Stimulated activated CD8-positive, alpha-beta memory T cell treated with anti-CD3 and anti-CD28 coated beads, Interleukin-4, amount 100 ng/mL, for 24 hours (primary cell): ENCODE measurements at regions not wholly inside any gene's neighbourhood (a gene's known extent, or its start where the extent isn't known, plus 50 kb on each side); places are given as distances from the start of the nearest gene placed in this dataset.
"Not testable (repeated sequence)": the region's sequence is repeated elsewhere in the genome, so short reads cannot be mapped to it uniquely, and the experiment has no call there.

Source experiments
- DNase-seq: peaks from one replicate; pipeline ENCODE4 v3.0.0-alpha.2; 2020; ENCODE audit warnings: low read depth

DNA sequence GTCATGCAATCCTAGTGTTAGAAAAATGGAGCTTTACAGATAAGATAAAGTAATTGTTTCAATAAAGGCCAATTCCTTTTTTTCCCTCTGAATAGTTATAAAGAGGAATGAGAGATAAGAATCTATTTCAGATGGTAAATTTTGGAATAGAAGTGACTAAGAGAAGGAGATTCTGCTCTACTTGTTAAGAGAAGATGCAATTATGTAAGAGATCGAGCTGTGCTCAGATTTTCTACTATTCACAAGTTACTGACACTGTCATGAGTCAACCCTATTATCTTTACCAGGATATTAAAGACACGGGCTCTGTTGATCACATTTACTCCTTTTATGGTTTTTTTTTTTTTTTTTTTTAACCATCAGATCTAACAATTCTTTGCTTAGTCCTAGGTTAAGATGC is 511.3 kb downstream of the ARL4A start:
- DNase-seq = no peak

DNA sequence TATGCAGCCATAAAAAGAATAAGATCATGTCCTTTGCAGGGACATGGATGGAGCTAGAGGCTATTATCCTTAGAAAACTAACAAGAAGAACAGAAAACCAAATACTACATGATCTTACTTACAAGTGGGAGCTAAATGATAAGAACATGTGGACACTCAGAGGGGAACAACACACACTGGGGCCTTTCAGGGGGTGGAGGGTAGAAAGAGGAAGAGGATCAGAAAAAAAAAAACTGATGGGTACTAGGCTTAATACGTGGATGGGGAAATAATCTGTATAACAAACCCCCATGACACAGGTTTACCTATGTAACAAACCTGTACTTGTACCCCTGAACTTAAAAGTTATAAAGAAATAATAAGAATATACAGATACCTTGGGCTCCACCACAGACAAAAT is 514.2 kb downstream of the ARL4A start:
- no peak for DNase-seq

DNA sequence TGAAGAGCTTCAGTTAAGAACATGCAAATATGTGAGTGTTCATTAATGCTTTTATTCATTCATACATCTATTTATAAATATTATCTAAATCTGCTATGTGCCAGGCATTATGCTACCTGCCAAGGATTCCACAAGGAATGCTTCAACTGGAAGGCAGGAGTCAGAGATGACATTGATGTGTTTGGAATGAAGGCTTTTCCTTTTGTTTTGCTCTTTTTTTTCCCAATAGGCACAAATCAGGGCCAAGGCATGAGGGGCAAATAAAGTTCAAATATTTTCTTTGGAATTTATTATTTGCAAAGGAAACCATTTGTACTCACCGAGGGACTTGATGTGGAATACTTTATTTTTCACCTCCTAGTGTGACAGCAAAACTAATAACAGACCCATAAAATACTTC is 530.3 kb downstream of the ARL4A start:
- no peak for DNase-seq

DNA sequence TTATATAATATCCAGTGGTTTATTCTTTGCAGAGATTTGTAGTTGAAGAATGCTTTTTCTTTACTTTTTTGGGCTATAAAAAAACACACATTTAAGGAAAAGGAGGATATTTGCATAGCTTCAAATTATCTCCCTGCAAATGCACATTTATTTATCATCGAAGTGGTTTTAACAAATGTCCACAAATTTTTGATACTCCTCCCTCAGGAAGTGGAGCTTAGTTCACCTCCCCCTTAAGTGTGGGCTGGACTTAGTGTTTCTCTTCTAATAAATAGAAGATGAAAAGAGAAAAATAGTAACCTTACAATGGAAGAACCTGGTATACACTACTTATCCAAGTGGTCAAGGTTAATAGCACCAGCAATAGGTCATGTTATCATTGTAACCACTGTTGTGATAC is 537.6 kb downstream of the ARL4A start:
- DNase-seq = no peak

DNA sequence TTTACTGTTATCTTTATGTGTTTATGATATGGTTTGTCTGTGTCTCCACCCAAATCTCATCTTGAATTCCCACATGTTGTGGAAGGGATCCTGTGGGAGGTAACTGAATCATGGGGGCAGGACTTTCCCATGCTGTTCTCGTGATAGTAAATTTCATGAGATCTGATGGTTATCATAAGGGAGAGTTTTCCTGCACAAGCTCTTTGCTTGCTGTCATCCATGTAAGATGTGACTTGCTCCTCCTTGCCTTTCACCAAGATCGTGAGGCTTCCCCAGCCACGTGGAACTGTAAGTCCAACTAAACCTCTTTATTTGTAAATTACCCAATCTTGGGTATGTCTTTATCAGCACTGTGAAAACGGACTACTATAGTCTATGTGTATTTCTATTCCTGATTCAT is 539.0 kb downstream of the ARL4A start:
- DNase-seq = no peak

DNA sequence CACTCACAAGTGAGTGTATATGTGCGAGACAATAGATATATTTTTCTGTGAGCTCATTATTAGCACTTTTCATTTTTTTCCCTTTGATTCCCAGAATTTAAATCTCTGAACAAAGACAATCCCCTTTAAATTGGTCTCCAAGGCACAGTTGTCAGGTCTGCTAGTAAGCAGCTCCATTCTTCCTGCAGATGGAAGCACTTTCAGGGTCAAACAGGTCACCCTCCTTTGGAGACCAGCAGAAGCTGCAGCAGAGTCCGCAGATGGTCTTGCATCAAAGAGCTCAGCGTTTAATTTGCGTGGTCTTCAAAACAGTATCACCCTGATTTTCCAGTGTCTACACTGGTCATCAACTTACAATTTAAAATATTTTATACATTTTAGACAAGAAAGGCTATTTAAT is 543.8 kb downstream of the ARL4A start:
- no peak for DNase-seq

DNA sequence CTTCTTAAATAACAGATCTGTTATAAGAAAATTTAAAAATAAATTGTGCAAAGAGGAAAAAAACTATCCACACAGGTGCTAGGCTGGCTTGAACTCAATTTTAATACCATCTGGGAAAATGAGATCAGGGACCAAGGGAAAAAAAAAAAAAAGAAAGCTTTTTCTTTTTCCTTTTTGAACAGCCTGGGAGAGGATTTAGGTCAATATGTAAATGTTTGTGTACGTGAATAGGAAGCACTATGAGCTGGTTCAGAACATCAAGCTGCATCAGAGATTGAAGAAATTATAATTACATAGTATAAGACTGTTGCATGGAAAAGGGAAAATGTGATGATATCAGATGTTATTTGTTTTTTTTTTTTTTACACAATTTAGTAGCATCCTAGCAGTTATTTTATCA is 548.0 kb downstream of the ARL4A start:
- DNase-seq = no peak

DNA sequence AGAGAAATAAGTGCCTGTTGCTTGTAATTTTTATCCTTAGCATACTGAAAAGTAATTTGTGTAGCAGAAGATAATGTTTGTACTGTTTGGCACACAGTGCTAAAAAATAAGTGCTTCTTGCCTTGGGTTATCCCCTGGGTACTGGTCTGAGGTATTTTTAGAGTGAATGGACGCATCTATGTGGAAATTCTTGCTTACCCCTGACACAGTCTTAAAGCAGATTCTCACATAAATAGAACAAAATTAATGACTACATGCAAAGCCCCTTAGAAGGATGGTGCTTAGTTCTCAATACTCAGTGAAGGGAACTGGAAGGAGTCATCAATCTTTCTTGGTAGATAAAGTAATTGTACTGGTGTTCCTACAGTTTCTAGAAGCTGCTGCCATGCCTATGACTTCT is 548.6 kb downstream of the ARL4A start:
- no peak for DNase-seq

DNA sequence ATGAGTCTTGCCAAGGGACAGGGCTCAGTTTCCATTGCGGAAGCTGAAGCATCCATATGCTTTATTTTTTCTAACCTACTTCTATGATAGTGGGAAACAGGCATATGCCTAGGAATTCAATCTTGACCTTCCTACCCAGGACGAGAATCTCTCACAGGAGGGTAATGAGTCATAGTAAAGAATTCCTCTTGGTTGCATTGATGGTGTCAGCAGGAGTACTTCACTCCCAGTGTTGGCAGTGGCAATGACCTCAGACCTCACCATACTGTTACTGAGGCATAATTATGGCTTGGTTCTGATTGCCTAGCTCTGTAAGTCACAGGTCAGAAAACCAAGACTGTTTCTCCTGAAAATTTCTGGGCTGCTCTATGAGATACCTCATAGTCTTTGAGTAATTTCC is 552.9 kb downstream of the ARL4A start:
- no peak for DNase-seq

DNA sequence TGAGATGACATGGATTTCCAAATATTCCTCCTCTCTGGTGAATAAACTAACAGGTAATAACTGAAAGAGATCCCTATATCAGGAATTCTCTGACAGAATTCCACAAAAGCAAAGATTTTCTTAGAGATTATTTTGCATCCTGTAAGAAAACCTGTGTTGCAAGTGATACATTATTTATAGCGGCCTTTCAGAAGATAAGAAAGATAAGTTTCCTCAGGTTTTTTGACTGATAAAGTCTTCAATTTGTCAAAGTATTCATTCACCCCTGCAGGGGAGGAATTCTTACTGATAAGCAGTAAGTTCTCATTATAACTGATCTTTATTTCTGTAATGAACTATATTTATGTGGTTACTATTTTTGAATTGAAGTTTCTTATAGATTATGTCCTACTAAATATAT is 554.0 kb downstream of the ARL4A start:
- no peak for DNase-seq

DNA sequence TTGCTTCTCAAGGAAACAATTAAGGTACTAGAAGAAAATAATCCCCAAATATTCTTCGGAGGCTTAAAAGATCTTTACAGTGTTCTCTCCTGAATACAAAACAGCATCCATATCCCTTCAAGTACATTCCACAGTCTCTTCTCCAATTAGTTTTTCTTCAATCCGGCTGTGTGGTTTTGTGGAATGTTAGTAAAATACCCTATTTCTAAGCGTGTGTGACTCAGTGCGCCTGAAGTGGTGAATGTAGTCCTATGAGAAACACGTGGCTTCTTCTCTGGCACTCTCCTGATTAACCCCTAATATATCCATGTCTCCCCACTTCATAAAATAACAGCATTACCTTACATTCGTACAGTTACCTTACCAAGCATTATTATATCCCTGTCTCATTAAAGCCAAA is 570.2 kb downstream of the ARL4A start:
- DNase-seq = no peak

DNA sequence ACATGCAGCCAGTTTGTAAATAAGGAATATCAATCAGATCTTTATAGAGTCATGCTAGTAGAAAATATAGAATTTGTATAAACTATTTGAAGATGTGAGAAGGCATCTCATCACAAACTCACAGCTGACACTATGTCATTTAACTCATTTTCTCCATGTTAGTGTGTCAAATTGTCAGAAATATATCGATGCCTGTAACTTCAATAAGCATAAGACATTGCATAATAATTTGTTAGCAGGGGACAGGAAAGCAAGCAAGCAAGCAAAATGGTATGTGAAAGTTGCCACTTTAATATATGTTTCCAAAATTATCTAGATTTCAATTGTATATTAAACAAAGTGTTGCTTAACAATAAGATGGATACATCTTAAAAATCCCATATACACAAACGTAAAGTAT is 571.0 kb downstream of the ARL4A start:
- no peak for DNase-seq

DNA sequence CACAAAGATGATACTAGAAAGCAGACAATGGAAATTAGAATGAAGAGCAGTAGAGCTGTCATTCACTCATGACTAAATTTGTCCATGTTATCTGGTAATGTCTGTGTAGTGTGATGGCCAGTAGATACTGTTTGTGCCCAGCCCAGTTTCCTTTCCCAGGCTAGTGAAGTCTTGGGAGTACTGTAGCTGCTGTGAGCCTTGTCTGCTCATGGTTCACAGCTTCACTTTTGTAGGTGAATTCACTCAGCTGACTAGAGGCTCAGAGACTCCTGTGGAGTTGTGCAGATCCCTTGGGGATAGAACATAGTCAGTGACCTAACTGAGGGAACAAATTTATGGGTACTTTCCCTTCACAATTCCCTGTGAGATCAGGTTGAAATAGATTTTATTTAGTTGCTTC is 572.5 kb downstream of the ARL4A start:
- DNase-seq = no peak

DNA sequence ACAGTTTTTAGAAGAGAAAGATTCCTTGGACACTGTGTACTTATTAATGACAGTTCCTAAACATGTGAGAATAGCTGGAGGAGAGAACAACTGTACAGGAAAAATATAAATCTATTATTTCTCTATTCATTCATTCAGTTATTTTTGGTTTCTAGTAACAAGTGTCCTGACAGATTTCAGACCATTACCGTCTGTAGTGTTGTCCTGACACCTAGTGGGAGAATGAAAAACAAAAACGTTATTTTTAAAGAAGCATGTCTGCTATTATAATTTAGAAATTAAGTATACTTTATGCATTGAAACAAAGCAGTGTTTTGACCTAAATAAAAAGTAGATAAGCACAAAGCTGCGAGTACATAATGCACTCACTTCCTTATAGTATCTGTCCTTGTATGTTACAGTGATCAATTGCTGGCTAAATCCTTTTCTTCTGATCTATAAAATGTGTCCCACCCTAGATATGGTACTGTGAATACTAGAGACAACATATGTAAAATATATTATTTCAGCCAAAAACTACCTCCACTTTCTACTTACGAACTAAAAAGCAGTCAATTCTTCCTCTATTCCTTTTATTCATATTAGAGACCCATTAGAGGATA is 575.6 kb downstream of the ARL4A start:
- DNase-seq = no peak

DNA sequence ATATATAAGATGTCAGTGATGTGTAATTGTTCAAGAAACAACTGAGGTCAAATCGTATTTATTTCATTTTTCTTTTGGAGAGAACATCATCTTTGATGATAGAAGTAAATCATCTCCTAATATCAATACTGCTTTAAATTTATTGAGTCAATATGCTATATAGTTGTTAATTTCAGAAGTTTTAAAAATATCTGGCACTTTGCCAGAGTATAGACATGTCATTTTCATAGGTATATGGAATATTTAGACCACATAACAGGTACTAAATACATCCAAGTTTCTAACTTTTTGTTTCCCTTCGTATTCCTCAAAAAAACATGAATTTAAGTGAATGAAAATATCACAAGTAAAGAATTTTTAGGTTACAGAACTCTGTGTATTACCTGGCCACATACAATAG is 577.8 kb downstream of the ARL4A start:
- no peak for DNase-seq

DNA sequence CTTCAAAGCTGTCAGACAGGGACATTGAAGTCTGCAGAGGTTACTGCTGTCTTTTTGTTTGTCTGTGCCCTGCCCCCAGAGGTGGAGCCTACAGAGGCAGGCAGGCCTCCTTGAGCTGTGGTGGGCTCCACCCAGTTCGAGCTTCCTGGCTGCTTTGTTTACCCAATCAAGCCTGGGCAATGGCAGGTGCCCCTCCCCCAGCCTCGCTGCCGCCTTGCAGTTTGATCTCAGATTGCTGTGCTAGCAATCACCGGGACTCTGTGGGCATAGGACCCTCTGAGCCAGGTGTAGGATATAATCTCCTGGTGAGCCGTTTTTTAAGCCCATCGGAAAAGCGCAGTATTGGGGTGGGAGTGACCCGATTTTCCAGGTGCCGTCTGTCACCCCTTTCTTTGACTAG is 586.8 kb downstream of the ARL4A start:
- DNase-seq = not testable (repeated sequence)

DNA sequence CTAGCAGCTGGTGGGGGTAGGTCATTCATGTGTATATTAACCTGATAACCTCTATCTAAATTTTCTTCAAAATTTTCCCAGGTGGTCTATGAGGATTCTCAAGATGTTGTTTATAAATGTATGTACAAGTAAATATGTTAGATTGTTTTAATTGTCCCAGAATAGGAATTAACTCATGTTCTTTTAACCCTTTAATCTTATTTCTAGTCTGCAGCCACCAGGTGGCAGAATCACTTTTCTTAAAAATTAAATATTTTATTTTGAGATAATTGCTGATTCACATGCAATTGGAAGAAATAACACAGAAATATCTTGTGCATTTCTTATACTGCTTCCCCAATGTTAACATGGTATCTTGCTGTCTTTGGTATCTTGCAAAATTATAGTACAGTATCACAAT is 589.5 kb downstream of the ARL4A start:
- DNase-seq = no peak

DNA sequence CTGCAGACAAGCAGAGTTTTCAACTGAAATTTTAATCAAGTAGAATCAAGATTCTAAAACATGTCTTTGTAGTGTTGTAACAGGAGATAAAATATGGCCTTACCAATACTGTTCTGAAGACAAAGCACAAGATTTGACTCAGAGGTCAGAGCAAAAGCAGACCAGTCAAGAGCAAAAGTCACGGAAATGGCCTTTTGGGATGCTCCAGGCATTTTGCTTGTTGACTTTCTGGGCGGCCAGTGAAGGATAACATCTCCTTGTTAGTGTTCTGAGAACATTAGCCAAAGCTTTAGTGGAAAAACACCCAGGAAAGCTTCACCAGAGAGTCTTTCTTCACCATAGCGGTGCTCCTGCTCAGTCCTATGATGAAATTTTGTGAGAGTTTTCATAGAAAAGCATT is 590.6 kb downstream of the ARL4A start:
- no peak for DNase-seq

DNA sequence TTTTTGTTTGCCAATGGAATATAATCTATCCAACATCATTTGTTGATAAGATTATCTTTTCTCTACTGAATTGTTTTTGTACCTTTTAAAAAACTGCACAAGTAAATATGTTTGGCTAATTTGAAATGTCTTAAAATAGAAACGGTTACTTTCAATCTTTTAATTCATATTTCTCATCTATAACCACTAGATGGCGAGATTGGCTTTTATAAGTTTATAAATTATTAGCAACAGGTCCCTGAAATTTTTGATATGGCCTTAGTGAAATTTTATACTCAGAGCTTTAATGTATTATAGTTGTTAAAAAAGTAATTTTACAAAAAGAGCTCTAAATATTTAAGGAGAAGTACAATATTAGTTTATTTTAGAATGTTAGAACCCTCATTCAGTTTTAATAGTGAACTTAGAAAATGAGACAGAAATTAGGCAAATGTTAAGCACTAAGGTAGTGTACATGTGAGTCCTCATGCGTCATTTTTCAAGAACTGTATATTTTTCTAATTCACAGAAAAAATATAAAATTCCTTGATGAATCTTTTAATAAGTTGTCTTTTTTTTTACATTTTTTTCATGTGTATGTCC is 592.5 kb downstream of the ARL4A start:
- no peak for DNase-seq

DNA sequence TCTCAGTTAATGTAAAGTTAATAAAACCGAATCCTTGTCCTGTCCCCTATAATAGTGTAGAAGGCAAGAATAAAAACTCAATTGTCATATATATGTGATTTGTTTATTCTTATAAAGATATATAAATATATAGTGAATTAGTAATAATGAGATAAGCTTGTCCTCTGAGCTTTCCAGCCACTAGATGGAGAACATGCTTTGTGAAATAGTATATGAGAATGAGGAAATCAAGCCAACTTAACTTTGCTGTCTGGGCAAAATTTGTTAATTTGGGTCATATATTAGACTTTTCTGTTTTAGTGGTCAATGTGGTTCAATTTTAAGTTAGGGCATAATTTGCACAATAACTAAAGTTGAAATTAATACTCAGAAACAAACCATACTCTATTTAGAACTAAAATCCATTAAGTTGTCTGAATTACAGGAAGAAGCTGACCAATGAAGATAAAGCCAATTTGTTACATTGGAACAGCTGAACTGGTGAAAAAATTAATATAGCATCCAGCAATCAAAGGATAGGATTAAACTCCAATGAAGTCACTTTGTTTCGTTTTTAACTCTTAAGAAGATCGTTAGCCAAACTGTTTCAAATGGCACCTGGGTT is 595.0 kb downstream of the ARL4A start:
- DNase-seq = no peak

DNA sequence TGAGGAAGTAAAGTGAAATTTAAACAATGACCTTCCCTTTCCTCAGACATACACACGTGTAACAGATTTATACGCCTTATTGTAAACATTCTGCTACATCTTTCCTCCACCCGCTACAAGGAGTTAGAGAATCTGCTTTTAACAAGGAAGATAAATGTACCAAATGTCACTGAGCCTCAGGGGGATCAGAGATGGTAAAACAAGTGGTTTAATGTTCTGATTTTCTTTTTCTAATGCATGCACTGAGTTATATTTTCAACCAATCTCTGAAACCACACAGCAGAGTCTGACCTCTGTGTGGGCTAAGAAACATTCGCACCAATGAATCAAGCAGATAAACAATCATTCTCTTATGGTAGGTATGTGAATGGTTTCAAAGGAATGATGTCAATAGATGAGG is 599.5 kb downstream of the ARL4A start:
- no peak for DNase-seq

DNA sequence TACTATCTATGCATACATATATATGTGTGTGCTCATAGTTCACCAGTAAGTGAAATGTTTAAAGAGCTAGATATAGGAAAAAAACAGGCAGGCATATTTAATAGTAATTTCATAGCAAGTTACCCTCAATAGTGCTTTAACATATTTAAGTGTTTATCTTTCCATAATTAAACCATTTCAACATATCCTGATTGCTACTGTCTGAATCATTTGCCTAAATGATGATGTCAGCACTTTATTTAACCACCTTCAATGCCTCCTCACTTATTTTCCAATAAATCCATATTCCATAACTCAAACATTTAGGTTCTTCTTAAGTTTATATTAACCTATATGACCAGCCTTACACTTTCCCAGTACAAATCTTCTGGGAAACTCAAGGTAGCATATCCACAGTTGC is 601.1 kb downstream of the ARL4A start:
- no peak for DNase-seq

DNA sequence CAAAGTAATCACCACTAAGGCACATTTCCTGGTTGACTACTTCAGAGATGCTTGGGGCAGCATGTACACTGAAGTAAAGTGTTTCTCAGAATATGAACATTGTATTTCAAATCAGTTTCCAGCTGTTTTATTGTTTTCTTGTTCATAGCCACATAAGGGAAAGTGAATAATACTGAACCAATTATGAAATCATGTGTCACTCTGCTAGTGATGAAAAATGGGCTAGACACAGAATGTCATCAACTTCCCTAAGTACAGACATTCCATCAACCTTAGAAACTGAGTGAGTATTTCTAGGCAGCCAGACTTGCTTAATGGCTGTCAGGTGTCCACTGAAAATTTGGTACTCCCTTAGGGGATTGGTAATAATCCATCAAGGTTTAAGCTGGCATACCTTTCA is 603.5 kb downstream of the ARL4A start:
- no peak for DNase-seq
